ENCODE measurements at regions not wholly inside any gene's neighbourhood (a gene's known extent, or its start where the extent isn't known, plus 50 kb on each side); places are given as distances from the start of the nearest gene placed in this dataset.

GRCh38 chr3:182697345-182697919 lies 95.9 kb upstream of the ATP11B start:
- TF ChIP-seq CTCF (conservative IDR thresholded peaks at IDR 0.05; ENCODE audit: low read length), result no peak
- no peak for TF ChIP-seq EZH2phosphoT487 (IDR thresholded peaks at IDR 0.05; ENCODE audit: borderline replicate concordance, low read depth, low read length)
